B cell (primary cell): ENCODE measurements at regions not wholly inside any gene's neighbourhood (a gene's known extent, or its start where the extent isn't known, plus 50 kb on each side); places are given as distances from the start of the nearest gene placed in this dataset.

Experiments used
- ATAC-seq: fragments of 200-7000 bp; cut with Tn5 transposase; one replicate; pipeline ENCODE4 v1.10.0; 2021; ENCODE audit warnings: low read depth, mild to moderate bottlenecking, moderate number of reproducible peaks, moderate library complexity
- CTCF ChIA-PET: fragments of 350-600 bp; sonication (Branson Sonifier 250); formaldehyde crosslinking; loops from one replicate; lab custom pipeline; 2021; ENCODE audit warnings: antibody characterized with exemption, inconsistent platforms; lab: Charles Lee
- POLR2A ChIA-PET: fragments of 350-600 bp; sonication (Branson Sonifier 250); formaldehyde crosslinking; loops from one replicate; lab custom pipeline; 2021; ENCODE audit warnings: antibody characterized with exemption; lab: Charles Lee
- DNase-seq: peaks from one replicate; pipeline ENCODE4 v3.0.0; 2013
- H2AFZ ChIP-seq: 2 replicates; pipeline ENCODE4 v1.6.1; 2012; ENCODE audit warnings: mild to moderate bottlenecking, low read depth, low read length; ENCODE audit not compliant: insufficient read depth, poor library complexity, severe bottlenecking
- H3K27ac ChIP-seq, 2 donors: 1 replicate in 1 of 2; 2 replicates in 1 of 2; pipeline ENCODE4 v1.5.1; 2012 to 2013; ENCODE audit warnings: low read length in 2 of 2, mild to moderate bottlenecking in 2 of 2, moderate library complexity in 1 of 2
- H3K27me3 ChIP-seq, 4 experiments: fragments of 200-600 bp in 1 of 4; sonication (generic) in 1 of 4; replicated peaks in 1 of 4; 1 replicate in 2 of 4; 2 replicates in 2 of 4; pipeline versions ENCODE4 v1.6.1 to v1.7.0; 2013 to 2016; ENCODE audit warnings: low read length in 3 of 4, mild to moderate bottlenecking in 2 of 4, mixed read lengths in 1 of 4, moderate library complexity in 1 of 4; ENCODE audit not compliant: insufficient read depth in 4 of 4, control insufficient read depth in 3 of 4; ENCODE audit errors: control extremely low read depth in 1 of 4
- H3K36me3 ChIP-seq, 2 experiments: replicated peaks in 1 of 2; 1 replicate in 1 of 2; 2 replicates in 1 of 2; pipeline versions ENCODE4 v1.6.1 to v1.7.1; 2013; ENCODE audit warnings: low read length in 1 of 2; ENCODE audit not compliant: insufficient read depth in 2 of 2, control insufficient read depth in 1 of 2; ENCODE audit errors: control extremely low read depth in 1 of 2, extremely low read depth in 1 of 2
- H3K4me1 ChIP-seq, 2 donors: fragments of 200-600 bp in 1 of 2; sonication (generic) in 1 of 2; 1 replicate in 1 of 2; 2 replicates in 1 of 2; pipeline versions ENCODE4 v1.5.1 to v1.6.1; 2013 to 2017; ENCODE audit warnings: low read length in 2 of 2; ENCODE audit not compliant: control insufficient read depth in 2 of 2, insufficient read depth in 2 of 2
- H3K4me2 ChIP-seq: replicated peaks from 2 replicates; pipeline ENCODE3; 2012; ENCODE audit warnings: mild to moderate bottlenecking, low read depth, low read length; ENCODE audit not compliant: poor library complexity, severe bottlenecking
- H3K4me3 ChIP-seq, 5 experiments: fragments of 200-600 bp in 1 of 5; sonication (generic) in 1 of 5; 1 replicate in 3 of 5; 2 replicates in 2 of 5; pipeline versions ENCODE4 v1.5.1 to v1.7.0; 2011 to 2016; ENCODE audit warnings: low read length in 4 of 5, mild to moderate bottlenecking in 4 of 5, low read depth in 2 of 5, control low read depth in 1 of 5, moderate library complexity in 1 of 5; ENCODE audit not compliant: insufficient read depth in 1 of 5; ENCODE audit errors: control extremely low read depth in 1 of 5, extremely low read depth in 1 of 5
- H3K79me2 ChIP-seq: fragments of 200-600 bp; sonication (generic); one replicate; pipeline ENCODE4 v1.6.0; 2016; ENCODE audit warnings: low read length; ENCODE audit not compliant: control insufficient read depth, insufficient read depth
- H3K9ac ChIP-seq: fragments of 200-600 bp; sonication (generic); 2 replicates; pipeline ENCODE4 v1.6.1; 2017; ENCODE audit warnings: mild to moderate bottlenecking, low read length, moderate library complexity
- H3K9me3 ChIP-seq, 3 donors: one replicate each; pipeline versions ENCODE4 v1.6.1 to v1.7.1; 2013; ENCODE audit warnings: low read length in 2 of 3; ENCODE audit not compliant: control insufficient read depth in 2 of 3, insufficient read depth in 1 of 3; ENCODE audit errors: control extremely low read depth in 1 of 3
- H4K20me1 ChIP-seq: 2 replicates; pipeline ENCODE4 v1.6.0; 2012; ENCODE audit warnings: mild to moderate bottlenecking, low read length; ENCODE audit not compliant: insufficient read depth, control insufficient read depth, poor library complexity, severe bottlenecking
- H3K27ac Mint-ChIP-seq: one replicate; pipeline ENCODE4 v1.8.0; 2021; ENCODE audit warnings: mixed read lengths
- H3K27me3 Mint-ChIP-seq: one replicate; pipeline ENCODE4 v1.8.0; 2021; ENCODE audit warnings: mixed read lengths
- H3K4me1 Mint-ChIP-seq: one replicate; pipeline ENCODE4 v1.8.0; 2021; ENCODE audit warnings: mixed read lengths
- H3K4me3 Mint-ChIP-seq: one replicate; pipeline ENCODE4 v1.8.0; 2021; ENCODE audit warnings: mixed read lengths
- H3K9me3 Mint-ChIP-seq: one replicate; pipeline ENCODE4 v1.8.0; 2022; ENCODE audit warnings: mixed read lengths; ENCODE audit not compliant: insufficient read depth
- EZH2 ChIP-seq: IDR thresholded peaks from 2 replicates; pipeline ENCODE4 v1.6.1; 2012; ENCODE audit warnings: borderline replicate concordance, low read depth, mild to moderate bottlenecking, moderate library complexity, low read length; ENCODE audit not compliant: insufficient read depth, poor library complexity, severe bottlenecking
- WGBS: methylation state at CpG from one replicate; pipeline ENCODE4 v1.1.5; 2013; ENCODE audit warnings: missing lambda C conversion rate; ENCODE audit not compliant: insufficient coverage; 5-methylcytosine and 5-hydroxymethylcytosine counted together
- intact Hi-C: fragments of 100-400 bp; cut with micrococcal nuclease; formaldehyde crosslinking; loops from one replicate; pipeline ENCODE4 v1.10.0; 2022
- TF ChIP-seq, protein P1 (sequence below): fragments of 200-600 bp; IDR thresholded peaks from one replicate; pipeline ENCODE4 v1.8.0; 2022; ENCODE audit warnings: antibody characterized with exemption, mild to moderate bottlenecking

DNA sequence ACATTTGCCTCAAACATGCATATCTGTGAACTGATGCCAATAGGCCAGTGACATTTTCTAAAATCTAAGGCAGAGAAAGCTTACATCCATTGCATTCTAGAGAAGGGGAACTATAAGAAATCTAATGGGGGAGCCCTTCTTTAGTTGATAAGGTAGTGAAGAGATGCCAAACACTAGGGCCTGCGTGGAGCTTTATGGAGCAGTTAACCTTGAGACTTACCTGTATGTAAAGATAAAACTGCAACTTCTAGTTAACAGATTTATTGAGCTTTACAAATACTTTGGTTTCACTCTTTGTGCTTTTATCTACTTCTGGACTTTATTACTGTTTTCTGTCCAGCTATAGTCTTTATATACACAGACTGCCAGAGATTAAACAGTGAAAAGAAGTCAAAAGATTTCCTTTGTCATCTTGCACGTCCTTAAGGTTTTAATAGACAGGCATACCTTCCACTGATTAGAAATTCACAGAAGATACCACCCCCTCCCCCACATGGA is 457.6 kb downstream of the KLF12 start:
- CTCF ChIA-PET: no interaction called here
- Histone ChIP-seq H3K27ac (no peak overlapping the region), H3K9me3 (no peaks in the 10 kb centered on the region), H4K20me1 (no peaks in the 10 kb centered on the region), H3K79me2 (no peaks in the 10 kb centered on the region), H3K4me1 (no peaks in the 10 kb centered on the region), H3K4me2 (no peak overlapping the region), H3K36me3 (no peaks in the 10 kb centered on the region), H3K27me3 (no peaks in the 10 kb centered on the region), H3K4me3 (no peak overlapping the region), H2AFZ (no peak overlapping the region), H3K9ac (no peak overlapping the region)
- 80% methylated on average over 1 of the region's 2 CpGs for WGBS
- intact Hi-C loops: no loop called here
- Mint-ChIP-seq H3K4me3 (no peak overlapping the region), H3K27me3 (no peaks in the 10 kb centered on the region), H3K4me1 (no peaks in the 10 kb centered on the region), H3K27ac (no peak overlapping the region), H3K9me3 (no peaks in the 10 kb centered on the region)
- TF ChIP-seq, protein P1, sequence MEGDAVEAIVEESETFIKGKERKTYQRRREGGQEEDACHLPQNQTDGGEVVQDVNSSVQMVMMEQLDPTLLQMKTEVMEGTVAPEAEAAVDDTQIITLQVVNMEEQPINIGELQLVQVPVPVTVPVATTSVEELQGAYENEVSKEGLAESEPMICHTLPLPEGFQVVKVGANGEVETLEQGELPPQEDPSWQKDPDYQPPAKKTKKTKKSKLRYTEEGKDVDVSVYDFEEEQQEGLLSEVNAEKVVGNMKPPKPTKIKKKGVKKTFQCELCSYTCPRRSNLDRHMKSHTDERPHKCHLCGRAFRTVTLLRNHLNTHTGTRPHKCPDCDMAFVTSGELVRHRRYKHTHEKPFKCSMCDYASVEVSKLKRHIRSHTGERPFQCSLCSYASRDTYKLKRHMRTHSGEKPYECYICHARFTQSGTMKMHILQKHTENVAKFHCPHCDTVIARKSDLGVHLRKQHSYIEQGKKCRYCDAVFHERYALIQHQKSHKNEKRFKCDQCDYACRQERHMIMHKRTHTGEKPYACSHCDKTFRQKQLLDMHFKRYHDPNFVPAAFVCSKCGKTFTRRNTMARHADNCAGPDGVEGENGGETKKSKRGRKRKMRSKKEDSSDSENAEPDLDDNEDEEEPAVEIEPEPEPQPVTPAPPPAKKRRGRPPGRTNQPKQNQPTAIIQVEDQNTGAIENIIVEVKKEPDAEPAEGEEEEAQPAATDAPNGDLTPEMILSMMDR: no peak
- TF ChIP-seq EZH2: no peak
- POLR2A ChIA-PET: no interaction called here
- DNase-seq (no peak), ATAC-seq (no peak)

DNA sequence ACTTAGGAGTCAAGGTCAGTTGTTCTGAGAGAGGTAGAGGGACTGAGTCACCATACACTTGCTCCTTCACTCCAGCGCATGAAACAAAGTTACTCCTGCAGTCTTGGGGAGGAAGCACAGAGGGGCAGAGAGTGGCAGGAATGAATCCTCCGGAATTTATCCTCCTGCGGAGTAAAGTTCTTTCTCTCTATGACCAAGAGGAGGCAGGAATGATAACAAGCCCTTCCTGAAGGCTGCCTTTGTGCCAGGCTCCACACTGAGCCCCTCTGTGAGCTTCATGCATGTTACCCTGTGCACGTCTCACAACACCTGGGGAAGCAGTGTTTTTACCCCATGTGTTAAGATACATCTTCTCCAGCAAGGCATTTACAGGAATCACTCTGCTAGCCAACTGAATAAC is 458.4 kb downstream of the KLF12 start:
- POLR2A ChIA-PET: no interaction called here

More for the DNA sequence above, 458.4 kb downstream of the KLF12 start:
- Mint-ChIP-seq H3K4me1 (no peaks in the 10 kb centered on the region), H3K27me3 (no peaks in the 10 kb centered on the region), H3K9me3 (no peaks in the 10 kb centered on the region), H3K27ac (no peak overlapping the region), H3K4me3 (no peak overlapping the region)
- Histone ChIP-seq H3K4me1 (no peaks in the 10 kb centered on the region), H3K4me3 (no peak overlapping the region), H3K27ac (no peak overlapping the region), H3K9ac (no peak overlapping the region), H3K9me3 (no peaks in the 10 kb centered on the region), H3K79me2 (no peaks in the 10 kb centered on the region), H3K4me2 (no peak overlapping the region), H3K27me3 (no peaks in the 10 kb centered on the region), H3K36me3 (no peaks in the 10 kb centered on the region), H4K20me1 (no peaks in the 10 kb centered on the region), H2AFZ (no peak overlapping the region)
- ATAC-seq: no peak
- 94% methylated on average over 3 of the region's 4 CpGs for WGBS
- no peak for TF ChIP-seq EZH2
- TF ChIP-seq, protein P1: no peak
- CTCF ChIA-PET: no interaction called here
- intact Hi-C loops: no loop called here
- DNase-seq: no peak
